Breast epithelium (tissue), 4 donors: ENCODE measurements at regions not wholly inside any gene's neighbourhood (a gene's known extent, or its start where the extent isn't known, plus 50 kb on each side); places are given as distances from the start of the nearest gene placed in this dataset.
A peak's percentile ranks its signal among the peaks of the same experiment; 100 is the strongest.

ENCODE experiments used
- DNase-seq, 2 donors: peaks; one replicate each; pipeline ENCODE4 v3.0.0-alpha.2; 2019; ENCODE audit warnings: low spot score in 2 of 2
- H3K27ac ChIP-seq, 2 donors: fragments of 200-600 bp; sonication (generic) in 1 of 2; one replicate each; pipeline ENCODE4 v1.5.1; 2016 to 2019; ENCODE audit warnings: mild to moderate bottlenecking in 1 of 2
- H3K27me3 ChIP-seq, 2 donors: fragments of 200-600 bp; sonication (generic) in 1 of 2; one replicate each; pipeline versions ENCODE4 v1.5.1 to v1.6.0; 2017 to 2019; ENCODE audit warnings: control low read depth in 1 of 2, mild to moderate bottlenecking in 1 of 2
- H3K36me3 ChIP-seq: fragments of 200-600 bp; one replicate; pipeline ENCODE4 v1.5.1; 2019
- H3K4me1 ChIP-seq, 2 donors: fragments of 200-600 bp; sonication (generic); one replicate each; pipeline ENCODE4 v1.5.1; 2016 to 2019; ENCODE audit warnings: control low read depth in 1 of 2
- H3K4me3 ChIP-seq, 3 donors: fragments of 200-600 bp; sonication (generic); 1 replicate in 2 of 3; 2 replicates in 1 of 3; pipeline ENCODE4 v1.5.1; 2016 to 2019; ENCODE audit warnings: mild to moderate bottlenecking in 3 of 3, moderate library complexity in 2 of 3
- H3K9me3 ChIP-seq, 2 donors: fragments of 200-600 bp; sonication (generic) in 1 of 2; one replicate each; pipeline ENCODE4 v1.5.1; 2016 to 2019; ENCODE audit warnings: control low read depth in 1 of 2
- CTCF ChIP-seq, 3 donors: fragments of 450-650 bp; IDR thresholded peaks; one replicate each; pipeline ENCODE4 v1.5.1; 2016 to 2017; ENCODE audit warnings: antibody characterized with exemption in 3 of 3, mild to moderate bottlenecking in 3 of 3, moderate library complexity in 3 of 3
- POLR2A ChIP-seq: fragments of 450-650 bp; IDR thresholded peaks from one replicate; pipeline ENCODE4 v1.6.1; 2016; ENCODE audit warnings: antibody characterized with exemption, mild to moderate bottlenecking, moderate library complexity
- POLR2AphosphoS5 ChIP-seq, 3 donors: sonication (generic); formaldehyde crosslinking; IDR thresholded peaks; one replicate each; pipeline ENCODE4 v1.6.1; 2017; ENCODE audit warnings: antibody characterized with exemption in 3 of 3
- intact Hi-C: fragments of 100-400 bp; cut with DNase I; formaldehyde crosslinking; loops from one replicate; pipeline ENCODE4 v1.15.1; 2023; ENCODE audit warnings: low total_unique reads

DNA sequence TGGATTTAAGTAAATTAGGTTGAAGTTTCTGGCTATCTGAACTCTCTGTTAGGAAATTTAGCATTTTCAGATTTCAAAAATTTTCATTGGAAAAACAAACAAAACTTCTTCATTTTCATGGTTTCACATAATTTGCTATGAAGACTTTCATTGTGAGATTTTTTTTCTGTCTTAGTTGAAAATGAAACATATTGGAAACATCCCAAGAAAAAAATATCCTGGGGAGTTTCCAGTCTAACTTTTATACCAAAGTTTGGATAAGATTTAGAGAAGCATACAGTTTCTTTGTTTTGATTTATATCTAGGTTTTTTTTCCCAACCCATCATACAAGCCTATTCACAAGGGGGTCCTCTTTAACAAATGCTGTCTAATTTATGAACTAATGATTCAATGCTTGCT lies 300.5 kb upstream of the SEMA3A start:
- H3K27ac ChIP-seq: no peak overlapping the region
- no peaks in the 10 kb centered on the region for H3K4me1 ChIP-seq
- DNase-seq: no peak
- no peak for TF ChIP-seq POLR2AphosphoS5 (IDR thresholded peaks at IDR 0.05)
- TF ChIP-seq POLR2A: no peak
- TF ChIP-seq CTCF (IDR thresholded peaks at IDR 0.05): no peak
- intact Hi-C loops: loop anchor here (2.0 kb wide), 1 partner anchor 40 kb away; no protein-coding TSS in a partner anchor
- no peaks in the 10 kb centered on the region for H3K9me3 ChIP-seq
- H3K27me3 ChIP-seq: no peaks in the 10 kb centered on the region
- no peaks in the 10 kb centered on the region for H3K36me3 ChIP-seq
- H3K4me3 ChIP-seq: no peak overlapping the region

- H3K36me3 ChIP-seq: no peaks in the 10 kb centered on the region
- no peaks in the 10 kb centered on the region for H3K4me1 ChIP-seq
- peak overlapping the region in 1 of 3 donors; percentile 1 for H3K4me3 ChIP-seq
- no peaks in the 10 kb centered on the region for H3K27me3 ChIP-seq
- intact Hi-C loops: no loop called here
- TF ChIP-seq CTCF (IDR thresholded peaks at IDR 0.05) (no peak), POLR2A (no peak), POLR2AphosphoS5 (IDR thresholded peaks at IDR 0.05) (no peak)
- no peaks in the 10 kb centered on the region for H3K9me3 ChIP-seq
- no peak for DNase-seq
- no peak overlapping the region for H3K27ac ChIP-seq
Observed at GRCh38 chr7:84492098-84493034, 297.8 kb upstream of the SEMA3A start.

DNA sequence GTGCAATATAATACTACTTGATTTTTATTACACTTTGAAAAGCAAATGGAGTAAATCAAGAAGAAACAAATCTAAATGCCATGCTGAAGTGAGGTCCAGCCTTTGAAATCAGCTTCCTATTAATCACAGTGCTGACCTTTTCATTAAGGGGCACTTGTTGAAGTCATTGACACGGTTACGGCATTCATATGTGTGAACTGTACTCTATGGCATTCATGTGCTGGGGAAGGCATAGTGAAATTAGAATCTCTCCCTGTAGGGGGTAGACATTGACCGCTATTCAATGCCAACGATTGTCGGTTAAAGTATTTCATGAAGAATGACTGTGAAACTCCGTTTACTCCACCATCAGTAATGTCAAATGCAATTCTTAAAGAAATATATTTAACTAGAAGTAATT lies 296.1 kb upstream of the SEMA3A start:
- intact Hi-C loops: no loop called here

GRCh38 chr7:84484502-84485079 lies 290.0 kb upstream of the SEMA3A start:
- Histone ChIP-seq H3K9me3 (no peaks in the 10 kb centered on the region), H3K27ac (no peak overlapping the region), H3K4me3 (no peak overlapping the region), H3K27me3 (no peaks in the 10 kb centered on the region), H3K4me1 (no peaks in the 10 kb centered on the region), H3K36me3 (no peaks in the 10 kb centered on the region)
- intact Hi-C loops: no loop called here
- DNase-seq: no peak
- no peak for TF ChIP-seq CTCF (IDR thresholded peaks at IDR 0.05)
- no peak for TF ChIP-seq POLR2AphosphoS5 (IDR thresholded peaks at IDR 0.05)
- TF ChIP-seq POLR2A: no peak

More for the DNA sequence above, 296.1 kb upstream of the SEMA3A start:
- no peak for DNase-seq
- H3K27ac ChIP-seq: no peak overlapping the region
- H3K27me3 ChIP-seq: no peaks in the 10 kb centered on the region
- H3K4me1 ChIP-seq: no peaks in the 10 kb centered on the region
- no peak for TF ChIP-seq CTCF (IDR thresholded peaks at IDR 0.05)
- TF ChIP-seq POLR2A: no peak
- TF ChIP-seq POLR2AphosphoS5 (IDR thresholded peaks at IDR 0.05): no peak
- no peaks in the 10 kb centered on the region for H3K9me3 ChIP-seq
- no peaks in the 10 kb centered on the region for H3K36me3 ChIP-seq
- no peak overlapping the region for H3K4me3 ChIP-seq

GRCh38 chr7:84482476-84482875 lies 287.9 kb upstream of the SEMA3A start:
- Histone ChIP-seq H3K4me3 (no peak overlapping the region), H3K4me1 (no peaks in the 10 kb centered on the region), H3K27me3 (no peaks in the 10 kb centered on the region), H3K27ac (no peak overlapping the region), H3K36me3 (no peaks in the 10 kb centered on the region), H3K9me3 (no peaks in the 10 kb centered on the region)
- no peak for DNase-seq
- TF ChIP-seq POLR2A (no peak), POLR2AphosphoS5 (IDR thresholded peaks at IDR 0.05) (no peak), CTCF (IDR thresholded peaks at IDR 0.05) (no peak)
- intact Hi-C loops: no loop called here
